SK-N-SH treated with all-trans-retinoic acid at 6 μM for 48 hours (cell line): ENCODE measurements at regions not wholly inside any gene's neighbourhood (a gene's known extent, or its start where the extent isn't known, plus 50 kb on each side); places are given as distances from the start of the nearest gene placed in this dataset.

Experiments
- ATAC-seq: fragments of 200-7000 bp; cut with Tn5 transposase; 3 replicates; pipeline ENCODE4 v1.9.1; 2020; ENCODE audit warnings: mild to moderate bottlenecking, moderate library complexity
- ARNTL ChIP-seq: fragments of 450-650 bp; formaldehyde crosslinking; IDR thresholded peaks from 2 replicates; pipeline ENCODE4 v1.5.0; 2020; ENCODE audit warnings: low read depth, mild to moderate bottlenecking, moderate library complexity, borderline replicate concordance
- BACH2 ChIP-seq: fragments of 250-450 bp; sonication (Bioruptor Pico); IDR thresholded peaks from 2 replicates; pipeline ENCODE4 v1.9.0; 2021; ENCODE audit warnings: mild to moderate bottlenecking, borderline replicate concordance
- CSDC2 ChIP-seq: fragments of 250-450 bp; sonication (Bioruptor Pico); IDR thresholded peaks from 2 replicates; pipeline ENCODE4 v1.5.0; 2020; ENCODE audit warnings: mild to moderate bottlenecking, moderate library complexity
- ESRRG ChIP-seq: fragments of 250-450 bp; sonication (Bioruptor Pico); IDR thresholded peaks from 2 replicates; pipeline ENCODE4 v1.6.1; 2021; ENCODE audit warnings: mild to moderate bottlenecking
- GLIS3 ChIP-seq: fragments of 250-450 bp; sonication (Bioruptor Pico); IDR thresholded peaks from 2 replicates; pipeline ENCODE4 v1.5.0; 2020; ENCODE audit warnings: mild to moderate bottlenecking, moderate library complexity
- ISL1 ChIP-seq: fragments of 250-450 bp; sonication (Bioruptor Pico); IDR thresholded peaks from 2 replicates; pipeline ENCODE4 v2.1.2; 2022; ENCODE audit warnings: mild to moderate bottlenecking, moderate library complexity
- OSR1 ChIP-seq: fragments of 250-450 bp; sonication (Bioruptor Pico); IDR thresholded peaks from 2 replicates; pipeline ENCODE4 v1.8.0; 2022; ENCODE audit warnings: moderate library complexity, mild to moderate bottlenecking, inconsistent platforms
- PPARA ChIP-seq: fragments of 250-450 bp; sonication (Bioruptor Pico); IDR thresholded peaks from 2 replicates; pipeline ENCODE4 v1.5.0; 2020; ENCODE audit warnings: mild to moderate bottlenecking, borderline replicate concordance
- RARB ChIP-seq: fragments of 250-450 bp; sonication (Bioruptor Pico); IDR thresholded peaks from 2 replicates; pipeline ENCODE4 v1.8.0; 2021; ENCODE audit warnings: mild to moderate bottlenecking, moderate library complexity
- SNAI2 ChIP-seq: fragments of 250-450 bp; sonication (Bioruptor Pico); IDR thresholded peaks from 2 replicates; pipeline ENCODE4 v1.5.0; 2020; ENCODE audit warnings: mild to moderate bottlenecking, moderate library complexity
- TCF4 ChIP-seq: fragments of 250-450 bp; sonication (Bioruptor Pico); IDR thresholded peaks from 2 replicates; pipeline ENCODE4 v1.8.0; 2021; ENCODE audit warnings: mild to moderate bottlenecking, moderate library complexity, borderline replicate concordance
- TOX ChIP-seq: fragments of 250-450 bp; sonication (Bioruptor Pico); IDR thresholded peaks from 2 replicates; pipeline ENCODE4 v1.8.0; 2021; ENCODE audit warnings: mild to moderate bottlenecking, moderate library complexity, borderline replicate concordance
- ZC3H10 ChIP-seq: fragments of 250-450 bp; sonication (Bioruptor Pico); IDR thresholded peaks from 2 replicates; pipeline ENCODE4 v1.5.1; 2021; ENCODE audit warnings: mild to moderate bottlenecking, moderate library complexity
- ZFP3 ChIP-seq: fragments of 250-450 bp; sonication (Bioruptor Pico); IDR thresholded peaks from 2 replicates; pipeline ENCODE4 v1.5.0; 2020; ENCODE audit warnings: mild to moderate bottlenecking, moderate library complexity
- ZFP30 ChIP-seq: fragments of 450-650 bp; formaldehyde crosslinking; IDR thresholded peaks from 2 replicates; pipeline ENCODE4 v1.5.0; 2022; ENCODE audit warnings: mild to moderate bottlenecking, moderate library complexity
- ZNF565 ChIP-seq: fragments of 450-650 bp; formaldehyde crosslinking; conservative IDR thresholded peaks from 2 replicates; pipeline ENCODE4 v1.5.0; 2020; ENCODE audit warnings: low read depth, mild to moderate bottlenecking, moderate library complexity
- ZNF70 ChIP-seq: fragments of 450-650 bp; formaldehyde crosslinking; IDR thresholded peaks from 2 replicates; pipeline ENCODE4 v1.5.0; 2020; ENCODE audit warnings: mild to moderate bottlenecking, moderate library complexity
- ZNF8 ChIP-seq: fragments of 450-650 bp; formaldehyde crosslinking; IDR thresholded peaks from 2 replicates; pipeline ENCODE4 v1.5.0; 2020; ENCODE audit warnings: mild to moderate bottlenecking, moderate library complexity
- TF ChIP-seq, protein P1 (sequence below): fragments of 250-450 bp; sonication (Bioruptor Pico); IDR thresholded peaks from 2 replicates; pipeline ENCODE4 v1.5.0; 2020; ENCODE audit warnings: mild to moderate bottlenecking, moderate library complexity
- TF ChIP-seq, protein P2 (sequence below): fragments of 250-450 bp; sonication (Bioruptor Pico); IDR thresholded peaks from 2 replicates; pipeline ENCODE4 v1.8.0; 2020; ENCODE audit warnings: mild to moderate bottlenecking, moderate library complexity, borderline replicate concordance
- TF ChIP-seq, protein P3 (sequence below): fragments of 250-450 bp; sonication (Bioruptor Pico); IDR thresholded peaks from 2 replicates; pipeline ENCODE4 v1.8.0; 2021; ENCODE audit warnings: low read depth, mild to moderate bottlenecking, moderate library complexity, borderline replicate concordance
- TF ChIP-seq, protein P4 (sequence below): fragments of 250-450 bp; sonication (Bioruptor Pico); IDR thresholded peaks from 2 replicates; pipeline ENCODE4 v1.5.1; 2021; ENCODE audit warnings: mild to moderate bottlenecking, moderate library complexity

DNA sequence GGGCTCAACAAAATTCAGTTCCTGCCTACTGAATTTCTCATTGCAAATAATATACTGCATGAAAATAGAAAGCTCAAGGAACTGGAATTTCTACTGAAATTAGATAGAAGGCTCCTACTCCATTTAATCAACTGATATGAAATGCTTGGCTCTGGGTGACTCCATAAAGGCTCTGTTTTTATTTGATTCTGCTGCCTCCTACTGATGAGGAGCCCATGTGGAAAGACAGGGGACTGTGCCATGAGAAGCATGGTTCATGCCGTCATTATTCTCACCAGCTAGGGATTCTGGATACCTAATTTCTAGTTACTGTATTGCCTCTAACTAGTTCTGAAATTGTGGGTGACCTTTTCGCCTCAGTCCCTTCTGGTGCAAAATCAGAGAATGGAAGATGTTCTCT lies 366.2 kb upstream of the DPH6 start:
- peak; percentile 71 for ATAC-seq
- TF ChIP-seq TOX (CRISPR knock-in tag) = no peak
- TF ChIP-seq ARNTL (CRISPR knock-in tag) = no peak

DNA sequence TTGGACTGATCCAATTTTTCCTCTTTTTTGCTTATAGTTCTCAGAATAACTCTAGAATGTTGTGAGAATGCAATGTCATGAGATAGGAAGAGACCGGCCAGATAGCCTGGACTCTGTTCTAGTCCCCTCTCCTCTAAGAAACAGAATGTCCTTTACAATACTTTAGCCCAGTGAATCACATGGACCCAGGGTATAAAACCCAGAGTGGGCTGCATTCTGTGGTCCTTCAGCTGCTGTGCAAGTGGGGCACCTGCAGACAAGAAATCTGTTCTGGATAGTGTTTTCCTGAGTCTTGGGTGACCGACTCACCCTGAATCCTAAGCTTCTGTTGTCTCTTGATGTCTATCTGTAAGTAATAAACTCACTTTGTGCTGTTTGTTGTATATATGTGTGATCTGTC lies 368.6 kb upstream of the DPH6 start:
- TF ChIP-seq ZC3H10 (CRISPR knock-in tag) = no peak
- no peak for TF ChIP-seq ESRRG (CRISPR knock-in tag)
- TF ChIP-seq, protein P1, sequence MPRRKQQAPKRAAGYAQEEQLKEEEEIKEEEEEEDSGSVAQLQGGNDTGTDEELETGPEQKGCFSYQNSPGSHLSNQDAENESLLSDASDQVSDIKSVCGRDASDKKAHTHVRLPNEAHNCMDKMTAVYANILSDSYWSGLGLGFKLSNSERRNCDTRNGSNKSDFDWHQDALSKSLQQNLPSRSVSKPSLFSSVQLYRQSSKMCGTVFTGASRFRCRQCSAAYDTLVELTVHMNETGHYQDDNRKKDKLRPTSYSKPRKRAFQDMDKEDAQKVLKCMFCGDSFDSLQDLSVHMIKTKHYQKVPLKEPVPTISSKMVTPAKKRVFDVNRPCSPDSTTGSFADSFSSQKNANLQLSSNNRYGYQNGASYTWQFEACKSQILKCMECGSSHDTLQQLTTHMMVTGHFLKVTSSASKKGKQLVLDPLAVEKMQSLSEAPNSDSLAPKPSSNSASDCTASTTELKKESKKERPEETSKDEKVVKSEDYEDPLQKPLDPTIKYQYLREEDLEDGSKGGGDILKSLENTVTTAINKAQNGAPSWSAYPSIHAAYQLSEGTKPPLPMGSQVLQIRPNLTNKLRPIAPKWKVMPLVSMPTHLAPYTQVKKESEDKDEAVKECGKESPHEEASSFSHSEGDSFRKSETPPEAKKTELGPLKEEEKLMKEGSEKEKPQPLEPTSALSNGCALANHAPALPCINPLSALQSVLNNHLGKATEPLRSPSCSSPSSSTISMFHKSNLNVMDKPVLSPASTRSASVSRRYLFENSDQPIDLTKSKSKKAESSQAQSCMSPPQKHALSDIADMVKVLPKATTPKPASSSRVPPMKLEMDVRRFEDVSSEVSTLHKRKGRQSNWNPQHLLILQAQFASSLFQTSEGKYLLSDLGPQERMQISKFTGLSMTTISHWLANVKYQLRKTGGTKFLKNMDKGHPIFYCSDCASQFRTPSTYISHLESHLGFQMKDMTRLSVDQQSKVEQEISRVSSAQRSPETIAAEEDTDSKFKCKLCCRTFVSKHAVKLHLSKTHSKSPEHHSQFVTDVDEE (CRISPR knock-in tag) = no peak
- TF ChIP-seq ARNTL (CRISPR knock-in tag) = no peak
- TF ChIP-seq ISL1 (CRISPR knock-in tag) = no peak
- no peak for TF ChIP-seq ZNF565 (CRISPR knock-in tag)
- TF ChIP-seq, protein P2, sequence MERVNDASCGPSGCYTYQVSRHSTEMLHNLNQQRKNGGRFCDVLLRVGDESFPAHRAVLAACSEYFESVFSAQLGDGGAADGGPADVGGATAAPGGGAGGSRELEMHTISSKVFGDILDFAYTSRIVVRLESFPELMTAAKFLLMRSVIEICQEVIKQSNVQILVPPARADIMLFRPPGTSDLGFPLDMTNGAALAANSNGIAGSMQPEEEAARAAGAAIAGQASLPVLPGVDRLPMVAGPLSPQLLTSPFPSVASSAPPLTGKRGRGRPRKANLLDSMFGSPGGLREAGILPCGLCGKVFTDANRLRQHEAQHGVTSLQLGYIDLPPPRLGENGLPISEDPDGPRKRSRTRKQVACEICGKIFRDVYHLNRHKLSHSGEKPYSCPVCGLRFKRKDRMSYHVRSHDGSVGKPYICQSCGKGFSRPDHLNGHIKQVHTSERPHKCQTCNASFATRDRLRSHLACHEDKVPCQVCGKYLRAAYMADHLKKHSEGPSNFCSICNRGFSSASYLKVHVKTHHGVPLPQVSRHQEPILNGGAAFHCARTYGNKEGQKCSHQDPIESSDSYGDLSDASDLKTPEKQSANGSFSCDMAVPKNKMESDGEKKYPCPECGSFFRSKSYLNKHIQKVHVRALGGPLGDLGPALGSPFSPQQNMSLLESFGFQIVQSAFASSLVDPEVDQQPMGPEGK (CRISPR knock-in tag) = no peak
- TF ChIP-seq ZNF8 (CRISPR knock-in tag) = no peak
- TF ChIP-seq TCF4 = no peak
- no peak for TF ChIP-seq OSR1 (CRISPR knock-in tag)
- no peak for TF ChIP-seq SNAI2 (CRISPR knock-in tag)
- no peak for TF ChIP-seq ZFP3 (CRISPR knock-in tag)
- no peak for TF ChIP-seq ZFP30 (CRISPR knock-in tag)
- no peak for TF ChIP-seq PPARA (CRISPR knock-in tag)
- no peak for TF ChIP-seq GLIS3 (CRISPR knock-in tag)
- TF ChIP-seq RARB (CRISPR knock-in tag) = no peak
- no peak for ATAC-seq

DNA sequence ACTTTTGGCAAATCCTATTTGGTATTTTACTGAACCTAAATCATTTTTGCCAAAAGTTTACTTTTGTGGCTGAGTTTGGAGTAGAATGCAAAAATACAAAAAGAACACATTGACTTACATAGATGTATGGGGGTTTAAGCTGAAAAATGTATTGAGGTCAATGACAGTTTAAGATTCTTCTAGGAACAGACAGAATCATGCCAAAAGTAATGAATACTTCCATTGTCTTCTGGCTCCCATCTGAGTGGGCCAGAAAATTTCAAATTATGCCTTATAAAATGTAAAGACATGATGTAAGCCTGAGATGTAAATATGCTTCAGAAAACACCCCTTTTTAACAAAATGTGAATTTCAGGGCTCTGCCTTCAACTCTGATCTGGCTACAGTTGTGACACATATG lies 375.1 kb upstream of the DPH6 start:
- ATAC-seq = no peak; the same call in 2 of the 3 replicates
- TF ChIP-seq BACH2 (CRISPR knock-in tag) (no peak), ZC3H10 (CRISPR knock-in tag) (no peak), ZFP30 (CRISPR knock-in tag) (no peak), ESRRG (CRISPR knock-in tag) (no peak), ZNF565 (CRISPR knock-in tag) (no peak), TCF4 (no peak), SNAI2 (CRISPR knock-in tag) (no peak), PPARA (CRISPR knock-in tag) (no peak), CSDC2 (no peak), ZNF8 (CRISPR knock-in tag) (no peak), ZNF70 (CRISPR knock-in tag) (no peak)
- TF ChIP-seq, protein P3, sequence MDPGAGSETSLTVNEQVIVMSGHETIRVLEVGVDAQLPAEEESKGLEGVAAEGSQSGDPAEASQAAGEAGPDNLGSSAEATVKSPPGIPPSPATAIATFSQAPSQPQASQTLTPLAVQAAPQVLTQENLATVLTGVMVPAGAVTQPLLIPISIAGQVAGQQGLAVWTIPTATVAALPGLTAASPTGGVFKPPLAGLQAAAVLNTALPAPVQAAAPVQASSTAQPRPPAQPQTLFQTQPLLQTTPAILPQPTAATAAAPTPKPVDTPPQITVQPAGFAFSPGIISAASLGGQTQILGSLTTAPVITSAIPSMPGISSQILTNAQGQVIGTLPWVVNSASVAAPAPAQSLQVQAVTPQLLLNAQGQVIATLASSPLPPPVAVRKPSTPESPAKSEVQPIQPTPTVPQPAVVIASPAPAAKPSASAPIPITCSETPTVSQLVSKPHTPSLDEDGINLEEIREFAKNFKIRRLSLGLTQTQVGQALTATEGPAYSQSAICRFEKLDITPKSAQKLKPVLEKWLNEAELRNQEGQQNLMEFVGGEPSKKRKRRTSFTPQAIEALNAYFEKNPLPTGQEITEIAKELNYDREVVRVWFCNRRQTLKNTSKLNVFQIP (CRISPR knock-in tag) = no peak
- TF ChIP-seq, protein P4, sequence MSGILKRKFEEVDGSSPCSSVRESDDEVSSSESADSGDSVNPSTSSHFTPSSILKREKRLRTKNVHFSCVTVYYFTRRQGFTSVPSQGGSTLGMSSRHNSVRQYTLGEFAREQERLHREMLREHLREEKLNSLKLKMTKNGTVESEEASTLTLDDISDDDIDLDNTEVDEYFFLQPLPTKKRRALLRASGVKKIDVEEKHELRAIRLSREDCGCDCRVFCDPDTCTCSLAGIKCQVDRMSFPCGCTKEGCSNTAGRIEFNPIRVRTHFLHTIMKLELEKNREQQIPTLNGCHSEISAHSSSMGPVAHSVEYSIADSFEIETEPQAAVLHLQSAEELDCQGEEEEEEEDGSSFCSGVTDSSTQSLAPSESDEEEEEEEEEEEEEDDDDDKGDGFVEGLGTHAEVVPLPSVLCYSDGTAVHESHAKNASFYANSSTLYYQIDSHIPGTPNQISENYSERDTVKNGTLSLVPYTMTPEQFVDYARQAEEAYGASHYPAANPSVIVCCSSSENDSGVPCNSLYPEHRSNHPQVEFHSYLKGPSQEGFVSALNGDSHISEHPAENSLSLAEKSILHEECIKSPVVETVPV (CRISPR knock-in tag) = no peak
- TF ChIP-seq, protein P1 (CRISPR knock-in tag) = no peak
- TF ChIP-seq, all 23 proteins: peak for 0
